ENCODE measurements at regions not wholly inside any gene's neighbourhood (a gene's known extent, or its start where the extent isn't known, plus 50 kb on each side); places are given as distances from the start of the nearest gene placed in this dataset.

DNA sequence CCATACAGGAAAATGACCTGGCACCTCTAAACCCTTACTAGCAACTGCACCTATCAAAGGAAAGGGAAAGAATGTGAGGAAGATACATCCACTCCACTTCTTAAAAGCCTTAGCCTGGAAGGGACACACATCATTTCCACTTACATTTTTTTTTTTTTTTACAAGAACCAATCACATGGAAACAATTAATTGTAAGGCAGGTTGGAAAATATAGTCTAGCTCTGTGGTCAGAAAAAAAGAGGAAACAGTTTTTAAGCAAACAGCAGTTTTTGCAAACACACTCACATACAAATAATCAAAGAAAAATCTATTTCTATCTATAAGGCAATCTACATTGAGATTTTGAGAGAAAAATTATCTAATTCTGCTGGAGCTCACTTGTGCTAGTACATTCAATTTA, 98.9 kb upstream of the SPRED1 start:
- TF ChIP-seq, protein P1, sequence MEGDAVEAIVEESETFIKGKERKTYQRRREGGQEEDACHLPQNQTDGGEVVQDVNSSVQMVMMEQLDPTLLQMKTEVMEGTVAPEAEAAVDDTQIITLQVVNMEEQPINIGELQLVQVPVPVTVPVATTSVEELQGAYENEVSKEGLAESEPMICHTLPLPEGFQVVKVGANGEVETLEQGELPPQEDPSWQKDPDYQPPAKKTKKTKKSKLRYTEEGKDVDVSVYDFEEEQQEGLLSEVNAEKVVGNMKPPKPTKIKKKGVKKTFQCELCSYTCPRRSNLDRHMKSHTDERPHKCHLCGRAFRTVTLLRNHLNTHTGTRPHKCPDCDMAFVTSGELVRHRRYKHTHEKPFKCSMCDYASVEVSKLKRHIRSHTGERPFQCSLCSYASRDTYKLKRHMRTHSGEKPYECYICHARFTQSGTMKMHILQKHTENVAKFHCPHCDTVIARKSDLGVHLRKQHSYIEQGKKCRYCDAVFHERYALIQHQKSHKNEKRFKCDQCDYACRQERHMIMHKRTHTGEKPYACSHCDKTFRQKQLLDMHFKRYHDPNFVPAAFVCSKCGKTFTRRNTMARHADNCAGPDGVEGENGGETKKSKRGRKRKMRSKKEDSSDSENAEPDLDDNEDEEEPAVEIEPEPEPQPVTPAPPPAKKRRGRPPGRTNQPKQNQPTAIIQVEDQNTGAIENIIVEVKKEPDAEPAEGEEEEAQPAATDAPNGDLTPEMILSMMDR (IDR thresholded peaks at IDR 0.05; ENCODE audit: low read depth, low read length) = no peak

GRCh38 chr15:38154255-38154654, 98.4 kb upstream of the SPRED1 start:
- no peak overlapping the region for H3K4me3 ChIP-seq (ENCODE audit: low read depth, low read length)
- TF ChIP-seq, protein P1 (IDR thresholded peaks at IDR 0.05; ENCODE audit: low read depth, low read length) = no peak

More for the DNA sequence above, 98.9 kb upstream of the SPRED1 start:
- no peak overlapping the region for H3K4me3 ChIP-seq (ENCODE audit: low read depth, low read length)

GRCh38 chr15:38154837-38155236, 97.8 kb upstream of the SPRED1 start:
- TF ChIP-seq, protein P1 (IDR thresholded peaks at IDR 0.05; ENCODE audit: low read depth, low read length) = no peak

DNA sequence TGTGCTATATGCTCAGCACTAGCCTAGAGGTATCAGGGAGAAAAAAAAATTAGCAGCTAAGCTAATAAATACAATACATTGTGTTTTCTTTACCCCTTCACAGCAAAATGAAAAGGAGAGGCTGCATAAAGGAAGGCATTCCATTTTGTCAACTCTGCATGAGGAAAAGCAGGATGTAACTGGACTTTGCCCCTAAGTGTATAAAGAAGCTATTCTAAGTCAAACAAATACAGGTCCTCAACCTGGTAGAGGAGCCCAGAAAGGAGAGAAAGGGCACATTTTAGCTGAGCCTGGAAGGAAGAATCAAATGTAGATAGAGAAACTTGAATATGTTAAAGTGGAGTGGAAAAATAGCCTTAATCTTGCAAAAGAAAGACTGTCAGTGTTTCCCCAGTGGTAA, 89.0 kb upstream of the SPRED1 start:
- no peak overlapping the region for H3K4me3 ChIP-seq (ENCODE audit: low read depth, low read length)
- TF ChIP-seq, protein P1 (IDR thresholded peaks at IDR 0.05; ENCODE audit: low read depth, low read length) = no peak

More at GRCh38 chr15:38154837-38155236, 97.8 kb upstream of the SPRED1 start:
- no peak overlapping the region for H3K4me3 ChIP-seq (ENCODE audit: low read depth, low read length)

- TF ChIP-seq, protein P1 (IDR thresholded peaks at IDR 0.05; ENCODE audit: low read depth, low read length) = no peak
- H3K4me3 ChIP-seq (ENCODE audit: low read depth, low read length) = no peak overlapping the region
These were observed 88.6 kb upstream of the SPRED1 start for GRCh38 chr15:38164061-38164460.

- TF ChIP-seq, protein P1 (IDR thresholded peaks at IDR 0.05; ENCODE audit: low read depth, low read length) = no peak
- no peak overlapping the region for H3K4me3 ChIP-seq (ENCODE audit: low read depth, low read length)
These were observed 88.1 kb upstream of the SPRED1 start for GRCh38 chr15:38164507-38164906.

DNA sequence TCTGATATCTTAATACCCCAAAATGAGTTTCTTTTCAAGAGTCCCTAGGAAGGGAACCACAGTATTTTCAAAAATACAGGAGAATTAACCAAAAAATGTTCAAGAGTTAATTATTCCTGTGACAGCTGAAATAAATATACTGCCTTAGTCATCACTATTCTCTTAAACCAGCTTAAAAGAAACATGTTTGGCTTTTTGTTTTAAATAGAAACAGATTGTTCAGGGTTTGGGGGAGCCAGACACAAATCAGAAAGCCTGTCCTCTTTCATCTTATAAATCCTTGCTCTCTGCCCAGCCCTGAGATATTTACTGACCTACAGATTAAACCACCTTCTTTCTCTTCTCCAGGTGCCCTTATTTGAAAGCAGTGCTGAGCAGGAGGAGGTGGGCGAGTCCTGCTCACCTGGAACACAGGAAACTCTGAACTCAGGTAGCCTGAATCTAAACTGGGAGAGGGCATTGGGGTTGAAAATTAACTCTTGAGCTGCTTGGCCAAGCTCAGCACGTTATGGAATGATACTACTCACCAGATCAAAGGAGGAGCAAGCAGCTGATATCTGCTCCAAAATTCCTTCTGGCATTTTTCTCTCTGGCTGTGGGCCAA, 84.1 kb upstream of the SPRED1 start:
- no peak overlapping the region for H3K4me3 ChIP-seq (ENCODE audit: low read depth, low read length)
- TF ChIP-seq, protein P1 (IDR thresholded peaks at IDR 0.05; ENCODE audit: low read depth, low read length) = no peak
